MV-4-11 (cell line): ENCODE measurements at regions not wholly inside any gene's neighbourhood (a gene's known extent, or its start where the extent isn't known, plus 50 kb on each side); places are given as distances from the start of the nearest gene placed in this dataset.
"Not testable (repeated sequence)": the region's sequence is repeated elsewhere in the genome, so short reads cannot be mapped to it uniquely, and the experiment has no call there.

Experiments used
- DNase-seq: peaks from one replicate; lab custom pipeline; 2025; lab: John Stamatoyannopoulos, UW

DNA sequence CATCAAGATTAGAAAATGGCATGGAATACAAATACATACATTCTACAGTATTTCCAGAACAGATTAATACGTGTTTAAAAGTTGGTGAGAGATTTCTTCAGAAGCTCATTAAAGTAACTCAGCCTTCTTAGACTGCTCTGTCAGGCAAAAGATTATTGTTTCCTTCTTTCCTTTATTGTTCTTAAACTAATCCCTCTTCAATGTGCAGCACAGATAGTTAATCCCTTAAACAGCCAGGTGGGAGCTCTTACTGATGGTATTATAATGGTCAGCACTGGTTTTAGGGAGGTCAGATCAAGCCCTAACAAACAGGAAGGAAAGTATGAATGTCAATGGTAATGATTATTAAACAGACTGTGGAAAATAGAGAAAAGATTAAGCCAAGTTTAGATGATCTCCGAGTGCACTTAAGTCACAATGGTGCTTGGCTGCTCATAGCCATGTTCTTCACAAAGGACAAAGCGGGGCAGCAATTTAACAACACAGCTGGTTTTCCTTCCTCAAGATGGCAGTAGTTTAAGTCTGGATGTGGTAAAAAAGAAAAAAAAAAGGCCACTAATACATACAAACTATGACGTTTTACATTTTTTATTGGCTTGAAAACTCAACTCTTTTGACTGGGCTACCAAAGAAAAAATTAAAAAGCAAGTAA, 992.6 kb downstream of the PCDH9 start:
- no peak for DNase-seq

GRCh38 chr13:66234159-66234558, 996.0 kb downstream of the PCDH9 start:
- no peak for DNase-seq

DNA sequence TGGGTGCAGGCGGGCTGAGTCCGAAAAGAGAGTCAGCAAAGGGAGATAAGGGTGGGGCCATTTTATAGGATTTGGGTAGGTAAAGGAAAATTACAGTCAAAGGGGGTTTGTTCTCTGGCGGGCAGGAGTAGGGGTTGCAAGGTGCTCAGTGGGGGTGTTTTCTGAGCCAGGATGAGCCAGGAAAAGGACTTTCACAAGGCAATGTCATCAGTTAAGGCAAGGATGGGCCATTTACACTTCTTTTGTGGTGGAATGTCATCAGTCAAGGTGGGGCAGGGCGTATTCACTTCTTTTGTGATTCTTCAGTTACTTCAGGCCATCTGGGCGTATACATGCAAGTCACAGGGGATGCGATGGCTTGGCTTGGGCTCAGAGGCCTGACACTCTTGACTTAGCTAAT, 998.2 kb downstream of the PCDH9 start:
- not testable (repeated sequence) for DNase-seq

- no peak for DNase-seq
Observed at GRCh38 chr13:66225072-66225471, 1005.1 kb downstream of the PCDH9 start.

DNA sequence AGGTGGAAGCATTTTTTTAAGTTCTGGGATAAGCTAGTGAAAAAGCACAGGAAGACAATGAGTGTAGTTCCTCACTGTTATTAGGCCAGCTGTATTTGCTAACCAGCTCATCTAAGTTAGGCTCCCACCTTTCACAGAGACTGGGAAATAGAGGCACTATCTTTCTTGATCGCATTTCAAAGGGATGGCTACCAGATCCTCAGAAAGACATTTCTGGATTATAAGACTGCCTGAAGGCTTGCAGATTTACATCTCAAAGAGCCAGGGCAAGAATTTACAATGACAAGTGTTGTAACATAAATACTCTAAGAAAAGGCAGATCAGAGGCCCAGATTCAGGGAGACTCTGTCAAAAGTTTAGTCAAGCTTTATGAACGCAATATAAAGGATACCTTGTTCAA, 1005.5 kb downstream of the PCDH9 start:
- no peak for DNase-seq

DNA sequence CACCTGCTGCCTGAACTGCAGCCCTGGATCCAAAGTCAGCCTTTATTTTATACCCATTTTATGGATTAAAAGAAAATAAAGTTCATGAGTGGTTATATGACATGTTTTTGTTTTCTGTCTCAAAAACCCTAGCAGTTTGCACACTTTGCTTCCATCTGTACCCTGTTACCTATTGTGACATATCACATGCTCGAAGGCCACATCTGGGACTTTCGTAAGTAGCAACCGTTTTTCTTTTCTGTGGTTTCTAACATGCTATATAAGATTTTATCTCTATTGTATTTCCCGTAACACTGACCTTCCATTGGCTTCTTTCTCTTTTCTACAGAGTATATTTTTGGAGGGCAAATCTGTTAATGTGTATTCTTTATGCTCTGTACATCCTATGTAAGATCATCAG, 1007.2 kb downstream of the PCDH9 start:
- DNase-seq = peak; percentile 45

DNA sequence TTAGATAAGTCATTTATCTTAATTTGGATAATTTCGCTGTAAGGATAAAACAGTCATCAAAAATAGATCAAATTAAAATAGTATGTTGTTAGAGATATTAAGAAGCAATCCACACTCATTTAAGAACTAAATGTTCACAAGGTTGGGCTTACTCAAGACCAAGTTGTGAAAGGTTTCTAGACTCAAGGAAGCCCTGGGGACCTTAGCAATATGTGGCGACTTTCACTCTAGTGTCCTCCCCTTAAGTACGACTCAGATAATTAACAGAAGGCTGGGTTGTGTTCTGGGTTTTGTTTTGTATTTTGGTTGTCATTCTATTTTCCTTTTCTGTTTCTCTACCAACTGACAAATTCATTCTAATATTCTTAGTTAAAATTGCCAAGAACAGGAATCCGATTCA, 1008.0 kb downstream of the PCDH9 start:
- peak; percentile 42 for DNase-seq

- no peak for DNase-seq
Observed at GRCh38 chr13:66219506-66219905, 1010.6 kb downstream of the PCDH9 start.

- no peak for DNase-seq
Observed at GRCh38 chr13:66218583-66218982, 1011.6 kb downstream of the PCDH9 start.

GRCh38 chr13:66216728-66217127, 1013.4 kb downstream of the PCDH9 start:
- DNase-seq = no peak

DNA sequence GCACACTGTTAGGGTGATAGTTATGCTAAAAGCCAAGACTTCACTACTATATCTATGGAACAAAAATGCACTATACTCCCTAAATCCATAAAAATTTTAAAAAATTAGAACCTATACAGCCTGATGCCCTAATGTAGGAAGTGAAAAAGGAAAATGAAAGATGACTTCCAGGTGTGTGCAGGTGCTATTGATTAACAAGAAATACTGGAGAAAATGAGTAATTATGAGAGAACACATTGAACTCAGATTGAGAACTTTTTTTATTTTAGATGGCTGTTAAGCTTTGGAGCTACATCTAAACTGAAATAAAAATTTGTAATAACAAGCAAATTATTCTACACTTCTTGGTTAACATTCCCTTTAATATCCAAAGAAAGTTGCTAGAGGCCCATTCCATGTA, 1015.7 kb downstream of the PCDH9 start:
- DNase-seq = no peak

GRCh38 chr13:66212511-66212910, 1017.6 kb downstream of the PCDH9 start:
- DNase-seq = no peak

DNA sequence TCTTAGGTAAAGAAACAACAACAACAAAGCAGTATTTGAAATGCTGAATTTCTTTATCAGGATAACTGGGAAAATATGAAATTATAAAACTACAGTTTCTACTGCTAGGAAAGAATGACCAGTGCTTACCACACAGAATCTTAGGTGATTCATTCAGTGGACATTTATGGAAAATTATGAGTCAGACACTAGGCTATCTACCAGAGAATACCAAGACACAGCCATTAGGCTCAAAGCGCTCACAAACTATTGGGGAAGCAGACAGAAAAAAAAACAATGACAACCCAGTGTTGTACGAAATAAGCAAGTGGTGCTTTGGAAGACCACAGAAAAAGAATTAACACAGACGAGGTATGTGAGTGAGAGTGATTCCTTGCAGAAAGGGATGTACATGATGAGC, 1019.5 kb downstream of the PCDH9 start:
- no peak for DNase-seq

DNA sequence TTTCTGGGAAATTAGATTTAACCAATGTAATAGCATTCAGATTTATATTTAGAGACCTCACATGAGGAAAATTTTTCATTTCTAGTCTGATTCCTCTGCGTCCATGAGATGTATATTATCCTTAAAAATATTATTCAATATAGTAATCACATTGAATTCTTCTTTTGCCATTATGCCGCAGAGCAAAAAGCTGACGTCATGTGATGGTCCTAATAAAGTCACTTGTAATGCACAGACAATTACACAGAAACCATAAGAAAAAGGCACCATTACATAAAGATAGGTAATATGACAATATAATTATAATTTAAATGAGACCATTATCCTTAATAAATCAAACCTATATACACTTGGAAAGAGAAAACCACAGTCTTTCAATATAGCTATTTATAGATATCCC, 1021.5 kb downstream of the PCDH9 start:
- no peak for DNase-seq

DNA sequence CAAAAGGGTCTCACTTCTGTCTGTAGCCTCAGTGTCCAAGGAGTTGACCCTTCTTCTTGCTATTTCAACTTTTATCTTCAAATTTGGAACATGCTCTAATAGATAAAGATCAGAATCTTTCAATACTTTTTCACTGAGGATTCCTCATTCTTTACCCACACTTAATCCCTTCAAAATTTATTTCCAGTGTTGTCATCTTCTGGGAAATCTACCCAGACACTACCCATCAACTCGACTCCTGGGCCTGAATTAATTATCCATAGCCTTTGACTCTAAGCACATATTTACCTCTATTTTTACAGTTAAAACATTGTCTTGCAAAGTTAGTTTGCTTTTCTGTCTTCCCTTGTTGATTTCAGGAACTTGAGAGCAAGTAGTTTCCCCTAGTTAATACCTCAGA, 1022.5 kb downstream of the PCDH9 start:
- DNase-seq = no peak

DNA sequence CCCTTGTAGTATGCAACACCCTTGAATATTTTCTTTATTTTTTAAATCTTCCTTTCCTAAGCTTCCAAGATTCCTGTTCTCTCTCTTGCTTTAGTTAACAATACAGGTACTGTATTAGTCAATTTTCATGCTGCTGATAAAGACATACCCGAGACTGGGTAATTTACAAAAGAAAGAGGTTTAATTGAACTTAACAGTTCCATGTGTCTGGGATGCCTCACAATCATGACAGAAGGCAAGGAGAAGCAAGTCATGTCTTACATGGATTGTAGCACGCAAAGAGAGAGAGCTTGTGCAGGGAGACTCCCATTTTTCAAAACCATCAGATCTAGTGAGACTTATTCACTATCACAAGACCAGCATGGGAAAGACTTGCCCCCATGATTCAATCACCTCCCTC, 1024.3 kb downstream of the PCDH9 start:
- DNase-seq = no peak

- no peak for DNase-seq
Observed at GRCh38 chr13:66200555-66200954, 1029.6 kb downstream of the PCDH9 start.

GRCh38 chr13:66195238-66195637, 1034.9 kb downstream of the PCDH9 start:
- peak; percentile 48 for DNase-seq

GRCh38 chr13:66189986-66190385, 1040.2 kb downstream of the PCDH9 start:
- no peak for DNase-seq

- no peak for DNase-seq
Observed at GRCh38 chr13:66180836-66181235, 1049.3 kb downstream of the PCDH9 start.

DNA sequence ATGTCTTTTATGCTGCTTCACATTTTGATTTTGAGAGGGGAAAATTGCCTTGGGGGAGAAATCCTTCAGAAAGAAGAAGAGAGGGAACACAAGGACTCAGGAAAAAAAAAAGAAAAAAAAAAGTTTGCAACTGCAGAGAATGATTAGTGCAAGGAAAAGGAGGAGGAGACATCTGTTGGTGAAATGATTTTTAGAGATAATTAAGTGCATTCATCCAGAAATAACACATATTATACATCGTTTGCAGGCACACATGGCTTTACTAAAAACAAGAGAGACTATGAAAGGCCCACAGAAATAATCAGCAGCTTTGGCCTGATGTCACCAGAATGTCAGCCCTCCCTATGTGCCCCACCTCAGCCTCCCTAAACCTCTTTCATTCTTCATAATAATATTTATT, 1058.2 kb downstream of the PCDH9 start:
- DNase-seq = no peak

DNA sequence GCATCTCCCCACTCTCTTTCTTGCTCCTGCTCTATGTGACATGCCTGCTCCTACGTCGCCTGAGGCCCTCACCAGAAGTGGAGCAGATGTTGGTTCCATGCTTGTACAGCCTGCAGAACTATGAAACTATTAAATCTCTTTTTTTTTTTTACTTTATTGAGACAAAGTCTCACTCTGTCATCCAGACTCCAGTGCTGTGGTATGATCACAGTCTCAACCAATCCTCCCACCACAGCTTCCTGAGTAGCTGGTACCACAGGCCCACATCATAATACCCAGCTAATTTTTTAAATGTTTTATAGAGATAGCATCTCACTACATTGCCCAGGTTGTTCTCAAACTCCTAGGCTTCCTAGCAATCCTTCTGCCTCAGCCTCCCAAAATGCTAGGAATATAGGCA, 1067.7 kb downstream of the PCDH9 start:
- DNase-seq = no peak

DNA sequence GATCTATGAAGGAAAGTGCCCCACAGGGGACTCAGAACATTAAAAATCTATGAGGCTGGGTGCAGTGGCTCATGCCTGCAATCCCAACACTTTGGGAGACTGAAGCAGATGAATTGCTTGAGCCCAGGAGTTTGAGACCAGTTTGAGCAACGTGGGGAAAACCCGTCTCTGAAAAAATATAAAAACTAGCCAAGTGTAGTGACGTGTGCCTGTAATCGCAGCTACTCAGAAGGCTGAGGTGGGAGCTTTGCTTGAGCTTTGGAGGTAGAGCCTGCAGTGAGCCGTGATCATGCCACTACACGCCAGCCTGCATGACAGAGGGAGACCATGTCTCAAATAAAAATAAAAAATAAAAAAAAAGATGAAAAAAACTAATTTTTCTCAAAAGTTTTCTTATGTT, 1070.6 kb downstream of the PCDH9 start:
- DNase-seq = no peak

- peak; percentile 31 for DNase-seq
Observed at GRCh38 chr13:66154976-66155375, 1075.2 kb downstream of the PCDH9 start.

GRCh38 chr13:66154354-66154753, 1075.8 kb downstream of the PCDH9 start:
- no peak for DNase-seq
